BLaER1 treated with 17β-estradiol and CSF1 and Interleukin-3, amounts not matched to agents 10 nM and 100 nM (cell line): ENCODE measurements at regions not wholly inside any gene's neighbourhood (a gene's known extent, or its start where the extent isn't known, plus 50 kb on each side); places are given as distances from the start of the nearest gene placed in this dataset.

Source experiments
- H3K27ac ChIP-seq, 11 experiments: shearing (Covaris generic); formaldehyde crosslinking; 2 replicates each; pipeline ENCODE4 v1.8.1; 2022
- H3K27me3 ChIP-seq, 11 experiments: shearing (Covaris generic); formaldehyde crosslinking; 2 replicates each; pipeline ENCODE4 v1.8.1; 2022
- H3K36me3 ChIP-seq, 11 experiments: shearing (Covaris generic); formaldehyde crosslinking; 2 replicates each; pipeline ENCODE4 v1.8.1; 2022
- H3K4me1 ChIP-seq, 10 experiments: shearing (Covaris generic); formaldehyde crosslinking; 2 replicates each; pipeline ENCODE4 v1.8.1; 2022
- H3K4me2 ChIP-seq, 11 experiments: shearing (Covaris generic); formaldehyde crosslinking; 2 replicates each; pipeline ENCODE4 v1.8.1; 2022
- H3K4me3 ChIP-seq, 10 experiments: shearing (Covaris generic); formaldehyde crosslinking; 2 replicates each; pipeline ENCODE4 v1.8.1; 2022
- H3K9ac ChIP-seq, 11 experiments: shearing (Covaris generic); formaldehyde crosslinking; 2 replicates each; pipeline ENCODE4 v1.8.1; 2022
- H3K9me3 ChIP-seq, 11 experiments: shearing (Covaris generic); formaldehyde crosslinking; replicated peaks in 1 of 11; 2 replicates each; pipeline ENCODE4 v1.8.1; 2022
- H4K20me1 ChIP-seq, 11 experiments: shearing (Covaris generic); formaldehyde crosslinking; 2 replicates each; pipeline ENCODE4 v1.8.1; 2022
- Cebpa-rat ChIP-seq, 11 experiments: shearing (Covaris generic); IDR thresholded peaks; 2 replicates each; pipeline ENCODE4 v1.8.1; 2022

- Histone ChIP-seq H3K27ac (no peak overlapping the region), H3K4me2 (no peak overlapping the region), H3K27me3 (no peaks in the 10 kb centered on the region), H3K9ac (peak overlapping the region in 4 of 11 experiments; percentile 17 to 39 (median 20); a peak in 3 of 22 replicates), H3K4me3 (no peak overlapping the region), H4K20me1 (peaks cover 5 to 39% (median 24%) of the 10 kb centered on the region in 11 experiments; a peak in 16 of 22 replicates), H3K9me3 (no peaks in the 10 kb centered on the region), H3K36me3 (peaks cover 0 to 28% (median 11%) of the 10 kb centered on the region in 11 experiments; a peak in 11 of 22 replicates), H3K4me1 (peaks cover 12 to 32% (median 20%) of the 10 kb centered on the region in 10 experiments)
- no peak for TF ChIP-seq Cebpa-rat (IDR thresholded peaks at IDR 0.05)
Observed at GRCh38 chr14:100381395-100382105, 58.4 kb downstream of the SLC25A47 start.

- Histone ChIP-seq H3K27ac (no peak overlapping the region), H4K20me1 (peaks cover 5 to 39% (median 24%) of the 10 kb centered on the region in 11 experiments; a peak in 16 of 22 replicates), H3K4me2 (no peak overlapping the region), H3K9ac (peak overlapping the region in 3 of 11 experiments; percentile 17 to 39 (median 18); a peak in 3 of 22 replicates), H3K27me3 (no peaks in the 10 kb centered on the region), H3K9me3 (no peaks in the 10 kb centered on the region), H3K4me3 (no peak overlapping the region), H3K36me3 (peaks cover 0 to 28% (median 11%) of the 10 kb centered on the region in 11 experiments; a peak in 11 of 22 replicates), H3K4me1 (peaks cover 7 to 29% (median 16%) of the 10 kb centered on the region in 10 experiments)
- no peak for TF ChIP-seq Cebpa-rat (IDR thresholded peaks at IDR 0.05)
Observed at GRCh38 chr14:100382106-100382455, 58.9 kb downstream of the SLC25A47 start.

GRCh38 chr14:100383727-100384158 lies 60.6 kb downstream of the SLC25A47 start:
- Histone ChIP-seq H3K27ac (0 out of 22 replicates have a peak overlapping the region, but pooled peaks of 1 of the 11 experiments have one; percentile 23), H3K9me3 (no peaks in the 10 kb centered on the region)

GRCh38 chr14:100384277-100384676 lies 61.1 kb downstream of the SLC25A47 start:
- Histone ChIP-seq H4K20me1 (peaks cover 5 to 38% (median 26%) of the 10 kb centered on the region in 11 experiments; a peak in 16 of 22 replicates), H3K9ac (peak overlapping the region in 4 of 11 experiments; percentile 3 to 46 (median 29); a peak in 3 of 22 replicates), H3K36me3 (peaks cover 0 to 28% (median 11%) of the 10 kb centered on the region in 11 experiments; a peak in 11 of 22 replicates), H3K4me2 (no peak overlapping the region), H3K27me3 (no peaks in the 10 kb centered on the region), H3K27ac (peak overlapping the region in 2 of 11 experiments; percentile 18 to 23; a peak in 1 of 22 replicates), H3K4me3 (no peak overlapping the region), H3K9me3 (no peaks in the 10 kb centered on the region), H3K4me1 (peaks cover 0 to 29% (median 12%) of the 10 kb centered on the region in 10 experiments; a peak in 13 of 20 replicates)
- TF ChIP-seq Cebpa-rat (IDR thresholded peaks at IDR 0.05) = no peak

More at GRCh38 chr14:100383727-100384158, 60.6 kb downstream of the SLC25A47 start:
- Histone ChIP-seq H3K4me3 (no peak overlapping the region), H3K36me3 (peaks cover 0 to 28% (median 11%) of the 10 kb centered on the region in 11 experiments; a peak in 11 of 22 replicates), H3K27me3 (no peaks in the 10 kb centered on the region), H3K4me1 (peaks cover 0 to 27% (median 12%) of the 10 kb centered on the region in 10 experiments; a peak in 13 of 20 replicates), H3K4me2 (no peak overlapping the region), H3K9ac (peak overlapping the region in 3 of 11 experiments; percentile 38 to 46 (median 38); a peak in 4 of 22 replicates), H4K20me1 (peaks cover 5 to 36% (median 25%) of the 10 kb centered on the region in 11 experiments; a peak in 16 of 22 replicates)
- no peak for TF ChIP-seq Cebpa-rat (IDR thresholded peaks at IDR 0.05)

- Histone ChIP-seq H4K20me1 (peaks cover 5 to 43% (median 28%) of the 10 kb centered on the region in 11 experiments; a peak in 16 of 22 replicates), H3K4me3 (no peak overlapping the region), H3K9ac (peak overlapping the region in 4 of 11 experiments; percentile 3 to 46 (median 29); a peak in 1 of 22 replicates), H3K36me3 (peaks cover 0 to 31% (median 14%) of the 10 kb centered on the region in 11 experiments; a peak in 12 of 22 replicates), H3K27me3 (no peaks in the 10 kb centered on the region), H3K9me3 (no peaks in the 10 kb centered on the region), H3K4me1 (peaks cover 0 to 37% (median 20%) of the 10 kb centered on the region in 10 experiments; a peak in 16 of 20 replicates), H3K4me2 (peak overlapping the region in 1 of 11 experiments; percentile 3; a peak in 1 of 22 replicates), H3K27ac (peak overlapping the region in 1 of 11 experiments; percentile 23; a peak in 1 of 22 replicates)
- no peak for TF ChIP-seq Cebpa-rat (IDR thresholded peaks at IDR 0.05)
Observed at GRCh38 chr14:100384819-100385813, 62.0 kb downstream of the SLC25A47 start.

- TF ChIP-seq Cebpa-rat (IDR thresholded peaks at IDR 0.05) = no peak
- Histone ChIP-seq H3K27ac (no peak overlapping the region), H3K4me2 (no peak overlapping the region), H3K4me1 (peaks cover 6 to 47% (median 29%) of the 10 kb centered on the region in 10 experiments; a peak in 19 of 20 replicates), H4K20me1 (peaks cover 5 to 40% (median 28%) of the 10 kb centered on the region in 11 experiments; a peak in 16 of 22 replicates), H3K9me3 (no peaks in the 10 kb centered on the region), H3K9ac (no peak overlapping the region), H3K36me3 (peaks cover 0 to 28% (median 11%) of the 10 kb centered on the region in 11 experiments; a peak in 12 of 22 replicates), H3K27me3 (no peaks in the 10 kb centered on the region), H3K4me3 (no peak overlapping the region)
Observed at GRCh38 chr14:100386121-100386520, 63.0 kb downstream of the SLC25A47 start.

- no peaks in the 10 kb centered on the region for H3K27me3 ChIP-seq
- no peaks in the 10 kb centered on the region for H3K9me3 ChIP-seq
- no peak overlapping the region for H3K27ac ChIP-seq
- TF ChIP-seq Cebpa-rat (IDR thresholded peaks at IDR 0.05) = no peak
- peaks cover 10 to 54% (median 34%) of the 10 kb centered on the region in 10 experiments; a peak in 19 of 20 replicates for H3K4me1 ChIP-seq
- no peak overlapping the region for H3K4me2 ChIP-seq
- H3K4me3 ChIP-seq = no peak overlapping the region
- peaks cover 0 to 21% (median 5%) of the 10 kb centered on the region in 11 experiments; a peak in 11 of 22 replicates for H3K36me3 ChIP-seq
- peaks cover 5 to 46% (median 27%) of the 10 kb centered on the region in 11 experiments; a peak in 16 of 22 replicates for H4K20me1 ChIP-seq
- no peak overlapping the region for H3K9ac ChIP-seq
Observed at GRCh38 chr14:100386846-100387245, 63.7 kb downstream of the SLC25A47 start.

- peaks cover 5 to 48% (median 21%) of the 10 kb centered on the region in 11 experiments; a peak in 16 of 22 replicates for H4K20me1 ChIP-seq
- H3K27ac ChIP-seq = no peak overlapping the region
- no peak overlapping the region for H3K9ac ChIP-seq
- peaks cover 0 to 15% (median 0%) of the 10 kb centered on the region in 11 experiments; a peak in 8 of 22 replicates for H3K36me3 ChIP-seq
- H3K4me1 ChIP-seq = peaks cover 16 to 60% (median 40%) of the 10 kb centered on the region in 10 experiments; a peak in 19 of 20 replicates
- no peak for TF ChIP-seq Cebpa-rat (IDR thresholded peaks at IDR 0.05)
- H3K9me3 ChIP-seq = no peaks in the 10 kb centered on the region
- H3K27me3 ChIP-seq = no peaks in the 10 kb centered on the region
- H3K4me2 ChIP-seq = no peak overlapping the region
- H3K4me3 ChIP-seq = no peak overlapping the region
Observed at GRCh38 chr14:100387450-100387849, 64.3 kb downstream of the SLC25A47 start.
